Breast epithelium (tissue), 4 donors: ENCODE measurements at regions not wholly inside any gene's neighbourhood (a gene's known extent, or its start where the extent isn't known, plus 50 kb on each side); places are given as distances from the start of the nearest gene placed in this dataset.

Source experiments
- DNase-seq, 2 donors: peaks; one replicate each; pipeline ENCODE4 v3.0.0-alpha.2; 2019; ENCODE audit warnings: low spot score in 2 of 2
- H3K27ac ChIP-seq, 2 donors: fragments of 200-600 bp; sonication (generic) in 1 of 2; one replicate each; pipeline ENCODE4 v1.5.1; 2016 to 2019; ENCODE audit warnings: mild to moderate bottlenecking in 1 of 2
- H3K27me3 ChIP-seq, 2 donors: fragments of 200-600 bp; sonication (generic) in 1 of 2; one replicate each; pipeline versions ENCODE4 v1.5.1 to v1.6.0; 2017 to 2019; ENCODE audit warnings: control low read depth in 1 of 2, mild to moderate bottlenecking in 1 of 2
- H3K36me3 ChIP-seq: fragments of 200-600 bp; one replicate; pipeline ENCODE4 v1.5.1; 2019
- H3K4me1 ChIP-seq, 2 donors: fragments of 200-600 bp; sonication (generic); one replicate each; pipeline ENCODE4 v1.5.1; 2016 to 2019; ENCODE audit warnings: control low read depth in 1 of 2
- H3K4me3 ChIP-seq, 3 donors: fragments of 200-600 bp; sonication (generic); 1 replicate in 2 of 3; 2 replicates in 1 of 3; pipeline ENCODE4 v1.5.1; 2016 to 2019; ENCODE audit warnings: mild to moderate bottlenecking in 3 of 3, moderate library complexity in 2 of 3
- H3K9me3 ChIP-seq, 2 donors: fragments of 200-600 bp; sonication (generic) in 1 of 2; one replicate each; pipeline ENCODE4 v1.5.1; 2016 to 2019; ENCODE audit warnings: control low read depth in 1 of 2
- CTCF ChIP-seq, 3 donors: fragments of 450-650 bp; IDR thresholded peaks; one replicate each; pipeline ENCODE4 v1.5.1; 2016 to 2017; ENCODE audit warnings: antibody characterized with exemption in 3 of 3, mild to moderate bottlenecking in 3 of 3, moderate library complexity in 3 of 3
- POLR2A ChIP-seq: fragments of 450-650 bp; IDR thresholded peaks from one replicate; pipeline ENCODE4 v1.6.1; 2016; ENCODE audit warnings: antibody characterized with exemption, mild to moderate bottlenecking, moderate library complexity
- POLR2AphosphoS5 ChIP-seq, 3 donors: sonication (generic); formaldehyde crosslinking; IDR thresholded peaks; one replicate each; pipeline ENCODE4 v1.6.1; 2017; ENCODE audit warnings: antibody characterized with exemption in 3 of 3
- intact Hi-C: fragments of 100-400 bp; cut with DNase I; formaldehyde crosslinking; loops from one replicate; pipeline ENCODE4 v1.15.1; 2023; ENCODE audit warnings: low total_unique reads

DNA sequence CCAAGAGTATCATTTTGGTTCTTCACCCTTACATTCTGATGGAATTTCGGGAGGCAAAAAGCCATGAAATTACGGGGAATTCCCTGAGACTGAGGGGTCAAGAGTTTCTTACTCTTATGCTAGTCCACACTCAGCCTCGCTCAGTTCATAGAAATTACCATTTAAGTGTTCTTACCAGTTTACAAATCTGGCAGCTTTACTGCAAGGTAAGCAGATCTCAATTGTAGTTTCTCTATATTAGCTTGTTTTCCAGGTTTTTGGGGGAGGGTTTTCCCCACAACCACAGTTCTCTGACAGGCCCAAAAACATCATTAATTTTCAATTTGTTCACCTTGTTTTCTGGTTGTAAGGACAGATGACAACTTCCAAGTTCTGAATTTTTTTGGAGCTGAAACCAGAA lies 1028.4 kb downstream of the FAM181B start:
- H3K27me3 ChIP-seq, result no peaks in the 10 kb centered on the region
- intact Hi-C loops, result no loop called here
- TF ChIP-seq POLR2AphosphoS5 (IDR thresholded peaks at IDR 0.05) (no peak), CTCF (IDR thresholded peaks at IDR 0.05) (no peak), POLR2A (no peak)
- DNase-seq, result no peak
- no peaks in the 10 kb centered on the region for H3K36me3 ChIP-seq
- H3K9me3 ChIP-seq, result peaks cover 0 to 3% of the 10 kb centered on the region in 2 donors
- H3K4me3 ChIP-seq, result no peak overlapping the region
- H3K4me1 ChIP-seq, result no peaks in the 10 kb centered on the region
- no peak overlapping the region for H3K27ac ChIP-seq

- Histone ChIP-seq H3K4me1 (no peaks in the 10 kb centered on the region), H3K36me3 (no peaks in the 10 kb centered on the region), H3K9me3 (peaks cover 3 to 26% of the 10 kb centered on the region in 2 donors), H3K27me3 (no peaks in the 10 kb centered on the region), H3K27ac (no peak overlapping the region), H3K4me3 (no peak overlapping the region)
- intact Hi-C loops, result no loop called here
- no peak for DNase-seq
- TF ChIP-seq POLR2A, result no peak
- no peak for TF ChIP-seq CTCF (IDR thresholded peaks at IDR 0.05)
Measured at GRCh38 chr11:81700076-81700475, 1033.6 kb downstream of the FAM181B start.

GRCh38 chr11:81687057-81687456 lies 1046.6 kb downstream of the FAM181B start:
- Histone ChIP-seq H3K9me3 (no peaks in the 10 kb centered on the region), H3K27ac (no peak overlapping the region), H3K36me3 (no peaks in the 10 kb centered on the region), H3K27me3 (no peaks in the 10 kb centered on the region), H3K4me1 (no peaks in the 10 kb centered on the region), H3K4me3 (no peak overlapping the region)
- no peak for DNase-seq
- TF ChIP-seq POLR2AphosphoS5 (IDR thresholded peaks at IDR 0.05), result no peak
- intact Hi-C loops, result loop anchor here (10.0 kb wide), 1 partner anchor 702 kb away; no protein-coding TSS in a partner anchor

GRCh38 chr11:81674211-81674610 lies 1059.5 kb downstream of the FAM181B start:
- Histone ChIP-seq H3K27ac (no peak overlapping the region), H3K36me3 (no peaks in the 10 kb centered on the region), H3K4me1 (no peaks in the 10 kb centered on the region), H3K27me3 (no peaks in the 10 kb centered on the region), H3K9me3 (peaks cover 0 to 3% of the 10 kb centered on the region in 2 donors), H3K4me3 (no peak overlapping the region)
- intact Hi-C loops, result no loop called here
- no peak for TF ChIP-seq POLR2AphosphoS5 (IDR thresholded peaks at IDR 0.05)
- TF ChIP-seq CTCF (IDR thresholded peaks at IDR 0.05), result no peak
- no peak for TF ChIP-seq POLR2A
- no peak for DNase-seq

DNA sequence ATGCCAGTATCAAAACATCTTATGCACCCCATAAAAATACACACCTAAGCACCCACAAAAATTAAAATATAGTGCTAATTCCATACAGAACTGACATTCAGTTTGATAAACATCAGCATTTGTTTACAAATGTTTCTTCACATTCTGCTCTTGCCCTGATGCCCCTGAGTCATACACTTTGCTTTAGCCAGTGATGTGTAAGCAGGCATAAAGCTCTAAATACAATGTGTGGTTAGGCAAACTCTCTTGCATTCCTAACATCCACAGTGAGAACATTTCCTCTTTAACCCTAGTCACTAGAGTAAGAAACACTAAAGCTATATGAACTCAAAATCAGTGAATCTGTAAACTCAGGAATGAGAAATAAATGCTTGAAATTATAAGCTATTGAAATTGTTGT lies 1060.7 kb downstream of the FAM181B start:
- Histone ChIP-seq H3K4me3 (no peak overlapping the region), H3K4me1 (no peaks in the 10 kb centered on the region), H3K36me3 (no peaks in the 10 kb centered on the region), H3K27me3 (no peaks in the 10 kb centered on the region), H3K9me3 (peaks cover 0 to 3% of the 10 kb centered on the region in 2 donors), H3K27ac (no peak overlapping the region)
- intact Hi-C loops, result no loop called here
- no peak for DNase-seq
- TF ChIP-seq POLR2AphosphoS5 (IDR thresholded peaks at IDR 0.05) (no peak), CTCF (IDR thresholded peaks at IDR 0.05) (no peak), POLR2A (no peak)

GRCh38 chr11:81669935-81670543 lies 1063.6 kb downstream of the FAM181B start:
- Histone ChIP-seq H3K4me3 (no peak overlapping the region), H3K27me3 (no peaks in the 10 kb centered on the region), H3K36me3 (no peaks in the 10 kb centered on the region), H3K4me1 (no peaks in the 10 kb centered on the region), H3K9me3 (no peaks in the 10 kb centered on the region), H3K27ac (no peak overlapping the region)
- TF ChIP-seq POLR2A, result no peak
- TF ChIP-seq CTCF (IDR thresholded peaks at IDR 0.05), result no peak
- no peak for TF ChIP-seq POLR2AphosphoS5 (IDR thresholded peaks at IDR 0.05)
- intact Hi-C loops, result no loop called here
- no peak for DNase-seq
